ENCODE measurements at regions not wholly inside any gene's neighbourhood (a gene's known extent, or its start where the extent isn't known, plus 50 kb on each side); places are given as distances from the start of the nearest gene placed in this dataset.

DNA sequence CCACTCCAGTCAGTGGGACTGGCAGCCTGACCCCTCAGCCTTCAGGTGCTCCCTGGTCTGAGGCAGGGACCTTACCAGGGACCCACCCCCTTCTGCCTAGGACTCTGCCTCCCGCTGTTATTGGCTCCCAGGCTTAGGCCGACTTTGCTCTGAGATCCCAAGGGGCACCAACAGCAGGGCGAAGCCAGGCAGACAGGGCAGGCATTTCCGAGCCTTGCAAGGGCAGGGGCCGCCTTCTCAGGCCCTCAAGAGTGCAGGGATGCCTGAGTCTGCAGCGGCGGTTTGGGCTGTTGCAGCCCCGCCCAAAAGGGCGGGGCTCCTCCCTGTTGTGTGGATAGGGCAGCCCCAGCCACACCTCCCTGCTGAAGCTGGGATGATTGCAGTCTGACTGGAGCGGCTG lies 644.6 kb downstream of the PRR16 start:
- DNase-seq (ENCODE audit: low spot score in 2 of 2), result no peak
- TF ChIP-seq POLR2AphosphoS5 (IDR thresholded peaks at IDR 0.05) (no peak), POLR2A (IDR thresholded peaks at IDR 0.05) (no peak)
- TF ChIP-seq, protein P1, sequence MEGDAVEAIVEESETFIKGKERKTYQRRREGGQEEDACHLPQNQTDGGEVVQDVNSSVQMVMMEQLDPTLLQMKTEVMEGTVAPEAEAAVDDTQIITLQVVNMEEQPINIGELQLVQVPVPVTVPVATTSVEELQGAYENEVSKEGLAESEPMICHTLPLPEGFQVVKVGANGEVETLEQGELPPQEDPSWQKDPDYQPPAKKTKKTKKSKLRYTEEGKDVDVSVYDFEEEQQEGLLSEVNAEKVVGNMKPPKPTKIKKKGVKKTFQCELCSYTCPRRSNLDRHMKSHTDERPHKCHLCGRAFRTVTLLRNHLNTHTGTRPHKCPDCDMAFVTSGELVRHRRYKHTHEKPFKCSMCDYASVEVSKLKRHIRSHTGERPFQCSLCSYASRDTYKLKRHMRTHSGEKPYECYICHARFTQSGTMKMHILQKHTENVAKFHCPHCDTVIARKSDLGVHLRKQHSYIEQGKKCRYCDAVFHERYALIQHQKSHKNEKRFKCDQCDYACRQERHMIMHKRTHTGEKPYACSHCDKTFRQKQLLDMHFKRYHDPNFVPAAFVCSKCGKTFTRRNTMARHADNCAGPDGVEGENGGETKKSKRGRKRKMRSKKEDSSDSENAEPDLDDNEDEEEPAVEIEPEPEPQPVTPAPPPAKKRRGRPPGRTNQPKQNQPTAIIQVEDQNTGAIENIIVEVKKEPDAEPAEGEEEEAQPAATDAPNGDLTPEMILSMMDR (IDR thresholded peaks at IDR 0.05), result no peak
- Histone ChIP-seq H3K4me1 (no peaks in the 10 kb centered on the region), H3K9me3 (no peaks in the 10 kb centered on the region), H3K36me3 (no peaks in the 10 kb centered on the region), H3K27ac (no peak overlapping the region), H3K27me3 (no peaks in the 10 kb centered on the region), H3K4me3 (no peak overlapping the region)
- intact Hi-C loops (cut with DNase I; ENCODE audit: low total_unique reads), result no loop called here

DNA sequence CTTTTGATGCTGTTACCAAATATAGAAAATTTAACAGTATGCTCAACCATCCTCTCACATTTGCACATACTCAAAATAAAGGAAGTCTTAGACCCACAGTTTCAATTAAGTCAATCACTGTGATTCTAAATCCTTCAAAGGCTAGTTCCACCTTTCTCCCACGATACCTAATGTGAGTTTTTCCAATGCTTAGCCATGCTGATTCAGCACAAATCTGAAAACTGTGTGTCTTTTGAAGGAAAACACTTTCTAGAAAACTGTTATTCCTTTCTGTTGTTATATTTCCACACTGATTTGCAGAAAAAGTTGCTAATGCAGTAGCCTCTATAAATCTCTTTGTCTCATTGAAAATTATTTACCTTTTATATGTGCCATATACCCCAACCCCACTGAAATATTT lies 645.7 kb downstream of the PRR16 start:
- Histone ChIP-seq H3K9me3 (no peaks in the 10 kb centered on the region), H3K36me3 (no peaks in the 10 kb centered on the region), H3K27ac (no peak overlapping the region), H3K4me1 (no peaks in the 10 kb centered on the region), H3K4me3 (no peak overlapping the region), H3K27me3 (no peaks in the 10 kb centered on the region)
- intact Hi-C loops (cut with DNase I; ENCODE audit: low total_unique reads), result no loop called here
- no peak for DNase-seq (ENCODE audit: low spot score in 2 of 2)
- TF ChIP-seq POLR2A (IDR thresholded peaks at IDR 0.05), result no peak
- TF ChIP-seq, protein P1 (IDR thresholded peaks at IDR 0.05), result no peak
- no peak for TF ChIP-seq POLR2AphosphoS5 (IDR thresholded peaks at IDR 0.05)

DNA sequence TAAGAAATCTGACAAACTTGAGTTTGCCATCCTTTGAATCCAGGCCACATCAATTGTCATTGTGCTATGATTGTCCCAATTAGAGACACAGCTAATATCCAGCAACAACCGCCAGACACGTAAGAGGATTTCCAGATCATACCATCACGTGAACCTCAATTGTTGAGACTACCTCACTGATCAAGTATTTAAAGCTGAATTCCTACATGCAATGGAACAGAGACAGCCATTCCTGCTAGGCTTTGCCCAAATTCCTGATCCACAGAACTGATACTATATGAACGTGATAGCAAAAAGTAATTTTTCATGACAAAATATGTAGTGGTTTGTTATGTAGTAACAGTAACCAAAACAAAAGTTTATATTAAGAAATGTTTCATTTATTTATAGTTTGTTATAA lies 657.7 kb downstream of the PRR16 start:
- H3K9me3 ChIP-seq, result no peaks in the 10 kb centered on the region
- intact Hi-C loops (cut with DNase I; ENCODE audit: low total_unique reads), result no loop called here

DNA sequence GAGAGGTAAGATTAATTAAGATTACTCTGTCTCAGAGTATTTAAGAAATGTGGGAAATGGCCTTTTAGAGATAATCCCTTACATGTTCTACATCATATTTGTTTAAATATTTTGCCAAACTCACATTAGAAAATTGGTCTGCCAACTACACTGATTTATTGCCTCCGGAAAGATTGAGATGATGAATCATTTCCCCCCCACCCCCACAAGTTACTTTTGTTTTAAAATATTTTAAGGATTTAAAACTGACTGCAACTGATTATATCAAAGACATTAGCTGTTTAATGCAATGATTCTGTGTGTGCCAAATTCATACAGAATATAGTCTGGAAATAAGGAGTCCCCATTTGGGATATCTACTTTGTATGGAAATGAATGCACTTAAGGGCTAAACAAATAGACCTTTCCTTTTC lies 674.4 kb downstream of the PRR16 start:
- Histone ChIP-seq H3K27ac (no peak overlapping the region), H3K4me3 (no peak overlapping the region)
- intact Hi-C loops (cut with DNase I; ENCODE audit: low total_unique reads), result no loop called here

More for the DNA sequence above, 657.7 kb downstream of the PRR16 start:
- TF ChIP-seq, protein P1 (IDR thresholded peaks at IDR 0.05), result no peak
- no peak for DNase-seq (ENCODE audit: low spot score in 2 of 2)
- H3K27ac ChIP-seq, result no peak overlapping the region
- H3K4me1 ChIP-seq, result no peaks in the 10 kb centered on the region
- H3K4me3 ChIP-seq, result no peak overlapping the region
- H3K36me3 ChIP-seq, result no peaks in the 10 kb centered on the region
- H3K27me3 ChIP-seq, result no peaks in the 10 kb centered on the region

DNA sequence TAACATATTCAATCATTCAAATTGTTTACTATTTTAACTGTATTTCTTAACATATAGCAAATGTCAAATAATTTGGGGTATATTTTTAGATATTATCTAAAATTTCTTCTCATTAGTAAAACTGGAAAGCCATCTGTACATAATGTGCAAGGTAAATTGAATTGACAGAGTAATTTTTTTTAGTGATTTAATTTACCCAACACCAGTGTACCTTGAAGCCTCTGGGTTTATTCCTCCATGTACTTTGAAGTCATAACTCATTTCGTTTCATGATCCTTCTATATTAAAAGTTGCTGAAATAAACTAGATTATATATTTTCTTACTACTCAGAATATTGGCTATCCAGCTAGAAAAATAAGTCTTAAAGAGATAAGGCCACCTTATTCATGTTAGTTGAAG lies 674.9 kb downstream of the PRR16 start:
- H3K4me3 ChIP-seq, result no peak overlapping the region
- no peaks in the 10 kb centered on the region for H3K9me3 ChIP-seq
- intact Hi-C loops (cut with DNase I; ENCODE audit: low total_unique reads), result no loop called here
- H3K36me3 ChIP-seq, result no peaks in the 10 kb centered on the region
- no peaks in the 10 kb centered on the region for H3K27me3 ChIP-seq
- H3K4me1 ChIP-seq, result no peaks in the 10 kb centered on the region
- no peak overlapping the region for H3K27ac ChIP-seq
- DNase-seq (ENCODE audit: low spot score in 2 of 2), result no peak
- TF ChIP-seq, protein P1 (IDR thresholded peaks at IDR 0.05), result no peak
- TF ChIP-seq POLR2A (IDR thresholded peaks at IDR 0.05), result no peak
- TF ChIP-seq POLR2AphosphoS5 (IDR thresholded peaks at IDR 0.05), result no peak

More for the DNA sequence above, 674.4 kb downstream of the PRR16 start:
- no peaks in the 10 kb centered on the region for H3K4me1 ChIP-seq
- DNase-seq (ENCODE audit: low spot score in 2 of 2), result no peak
- TF ChIP-seq POLR2AphosphoS5 (IDR thresholded peaks at IDR 0.05), result no peak
- TF ChIP-seq, protein P1 (IDR thresholded peaks at IDR 0.05), result no peak
- TF ChIP-seq POLR2A (IDR thresholded peaks at IDR 0.05), result no peak
- H3K36me3 ChIP-seq, result no peaks in the 10 kb centered on the region
- no peaks in the 10 kb centered on the region for H3K9me3 ChIP-seq
- no peaks in the 10 kb centered on the region for H3K27me3 ChIP-seq
